Activated CD4-positive, CD25-positive, alpha-beta regulatory T cell (primary cell): ENCODE measurements at regions not wholly inside any gene's neighbourhood (a gene's known extent, or its start where the extent isn't known, plus 50 kb on each side); places are given as distances from the start of the nearest gene placed in this dataset.

Source experiments
- DNase-seq, 4 experiments: peaks; one replicate each; lab custom pipeline; 2025; lab: John Stamatoyannopoulos, UW

DNA sequence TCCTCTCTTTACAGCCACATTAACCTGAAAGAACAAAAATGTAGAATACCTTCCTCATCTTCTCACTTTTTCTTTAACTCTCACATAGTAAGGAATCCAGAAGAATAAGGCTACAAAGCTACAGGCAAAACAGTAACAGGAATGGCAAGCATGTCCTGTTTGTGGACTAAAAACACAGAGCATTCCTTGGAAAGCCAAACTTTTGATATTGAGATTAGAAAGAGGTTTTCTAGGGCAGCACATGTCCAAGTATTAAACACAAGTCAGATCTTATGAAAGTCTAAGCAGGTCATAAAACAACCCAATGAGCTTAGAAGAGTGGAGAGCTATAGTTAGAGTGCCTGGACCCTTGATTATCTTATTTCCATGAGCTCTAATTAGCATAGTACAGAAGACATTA is 58.2 kb upstream of the FAM9C start:
- DNase-seq: no peak

DNA sequence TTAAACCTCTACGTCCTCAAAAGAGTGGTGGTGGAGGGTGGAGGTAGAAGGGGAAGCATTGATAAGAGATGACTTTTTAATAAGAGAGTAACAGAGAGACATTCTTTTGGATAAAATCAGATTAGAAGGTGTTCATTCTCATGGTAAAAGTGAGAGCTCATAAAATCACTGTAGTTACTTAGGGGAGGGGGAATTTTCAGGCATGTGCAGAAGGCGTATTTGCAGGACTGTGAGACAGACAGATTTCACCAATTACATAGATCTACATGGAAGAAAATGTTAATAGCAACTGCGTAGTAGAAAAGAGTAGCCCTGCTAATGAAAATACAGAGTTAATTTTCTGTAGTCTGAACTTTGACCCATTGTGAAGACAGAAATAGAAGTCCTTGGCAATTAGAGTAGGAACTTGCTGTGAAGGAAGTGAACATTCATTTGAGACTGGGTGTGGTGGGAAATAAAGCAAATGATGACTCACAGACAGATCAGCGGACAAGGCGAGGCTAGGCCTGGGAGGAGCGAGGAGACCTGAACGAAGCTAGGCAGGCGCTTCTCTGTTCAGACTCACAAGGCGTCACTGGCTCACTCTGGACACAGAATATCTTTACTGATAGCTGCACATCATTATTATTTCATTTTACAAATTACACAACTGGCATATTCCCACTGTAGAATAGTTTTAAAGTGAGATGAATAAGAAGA is 57.2 kb upstream of the FAM9C start:
- DNase-seq: peak in 2 of 4 experiments; percentile 0 to 6

DNA sequence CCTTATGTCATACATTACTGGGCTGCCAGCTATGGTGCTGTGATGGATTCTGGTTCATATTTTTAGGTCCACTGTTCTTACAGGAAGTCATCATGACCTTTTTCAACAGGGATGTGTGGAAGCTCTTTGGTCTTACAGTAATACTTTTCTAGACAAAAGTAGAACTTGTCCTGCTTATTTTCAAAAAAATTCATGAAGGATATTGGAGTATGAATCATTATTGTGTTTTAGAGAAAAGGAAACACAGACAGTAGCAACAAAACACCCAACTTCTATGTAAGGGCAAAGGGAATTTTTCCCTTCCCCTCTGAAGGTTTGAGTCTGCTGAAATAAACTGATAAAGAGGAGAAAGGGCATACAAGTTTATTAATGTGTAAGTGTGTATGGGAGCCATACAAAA is 54.7 kb upstream of the FAM9C start:
- DNase-seq: no peak

DNA sequence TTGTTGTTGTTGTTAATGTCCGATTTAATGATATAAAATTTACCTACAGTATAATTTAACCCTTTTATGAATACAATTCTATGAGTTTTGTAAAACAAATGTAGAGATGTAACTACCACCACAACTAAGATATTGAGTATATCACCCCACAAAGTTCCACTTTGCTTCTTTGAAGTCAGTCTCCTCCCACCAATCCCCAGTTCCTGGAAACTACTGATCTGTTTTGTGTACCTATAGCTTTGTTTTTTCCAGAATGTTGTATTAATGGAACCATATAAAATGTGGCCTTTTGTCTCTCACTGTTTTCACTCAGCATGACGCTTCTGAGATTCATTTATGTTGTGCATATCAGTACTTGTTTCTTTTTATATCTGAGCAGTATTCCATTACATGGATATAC is 52.3 kb upstream of the FAM9C start:
- no peak for DNase-seq

DNA sequence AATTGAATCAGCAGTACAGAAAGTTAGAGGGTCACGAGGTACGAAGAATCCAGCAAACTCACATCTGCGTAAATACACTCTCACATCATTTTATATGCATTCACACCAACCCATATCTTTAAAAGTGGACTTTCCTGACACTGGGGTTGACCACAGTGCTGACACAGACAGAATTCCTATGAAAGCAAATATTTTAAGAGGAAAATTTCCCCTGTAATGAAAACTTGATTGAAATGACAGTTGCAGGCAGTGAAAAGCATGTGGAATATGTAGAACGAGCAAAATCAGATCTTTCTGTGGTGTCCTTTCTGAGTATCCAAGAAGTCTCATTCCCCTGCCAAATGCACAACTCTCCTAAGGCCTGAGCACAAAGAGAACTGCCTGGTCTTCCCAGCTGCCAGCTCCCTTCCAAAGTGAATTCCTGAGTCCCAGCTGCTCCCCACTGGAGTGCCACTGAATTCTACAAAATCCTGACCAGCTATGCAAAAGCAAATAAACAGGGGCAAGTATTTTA is 50.5 kb upstream of the FAM9C start:
- DNase-seq: no peak

DNA sequence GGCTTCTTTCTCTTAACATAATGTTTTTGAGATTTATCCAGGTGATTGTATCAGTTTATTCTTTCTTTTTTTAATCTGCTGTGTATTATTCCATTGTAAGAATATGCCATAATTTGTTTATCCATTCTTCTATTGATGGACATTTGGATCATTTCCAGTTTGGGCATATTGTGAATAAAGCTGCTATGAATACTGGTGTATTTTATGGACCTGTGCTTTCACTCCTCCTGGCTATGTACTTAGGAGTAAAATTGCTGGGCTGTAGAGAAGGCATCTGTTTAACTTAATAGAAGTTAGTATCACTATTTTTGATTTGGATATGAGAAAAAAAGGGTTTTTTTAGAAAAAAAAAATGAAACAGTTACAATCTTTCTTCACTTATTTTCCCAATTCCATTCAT is 50.0 kb upstream of the FAM9C start:
- DNase-seq: no peak
